GM18867 (cell line): ENCODE measurements at regions not wholly inside any gene's neighbourhood (a gene's known extent, or its start where the extent isn't known, plus 50 kb on each side); places are given as distances from the start of the nearest gene placed in this dataset.
"Not testable (repeated sequence)": the region's sequence is repeated elsewhere in the genome, so short reads cannot be mapped to it uniquely, and the experiment has no call there.

Experiments used
- ATAC-seq: cut with Tn5 transposase; IDR thresholded peaks from one replicate; pipeline ENCODE4 v1.9.1; 2021; ENCODE audit warnings: mild to moderate bottlenecking, moderate library complexity; ENCODE audit not compliant: unreplicated experiment

GRCh38 chr9:94188246-94188645, 70.9 kb upstream of the ZNF169 start:
- ATAC-seq = no peak

GRCh38 chr9:94191706-94192105, 67.4 kb upstream of the ZNF169 start:
- not testable (repeated sequence) for ATAC-seq

GRCh38 chr9:94198414-94198813, 60.7 kb upstream of the ZNF169 start:
- no peak for ATAC-seq

- no peak for ATAC-seq
Measured at GRCh38 chr9:94199776-94200175, 59.3 kb upstream of the ZNF169 start.

- no peak for ATAC-seq
Measured at GRCh38 chr9:94204174-94204573, 54.9 kb upstream of the ZNF169 start.

GRCh38 chr9:94207781-94208180, 51.3 kb upstream of the ZNF169 start:
- ATAC-seq = no peak
